ENCODE measurements at regions not wholly inside any gene's neighbourhood (a gene's known extent, or its start where the extent isn't known, plus 50 kb on each side); places are given as distances from the start of the nearest gene placed in this dataset.
A peak's percentile ranks its signal among the peaks of the same experiment; 100 is the strongest.

DNA sequence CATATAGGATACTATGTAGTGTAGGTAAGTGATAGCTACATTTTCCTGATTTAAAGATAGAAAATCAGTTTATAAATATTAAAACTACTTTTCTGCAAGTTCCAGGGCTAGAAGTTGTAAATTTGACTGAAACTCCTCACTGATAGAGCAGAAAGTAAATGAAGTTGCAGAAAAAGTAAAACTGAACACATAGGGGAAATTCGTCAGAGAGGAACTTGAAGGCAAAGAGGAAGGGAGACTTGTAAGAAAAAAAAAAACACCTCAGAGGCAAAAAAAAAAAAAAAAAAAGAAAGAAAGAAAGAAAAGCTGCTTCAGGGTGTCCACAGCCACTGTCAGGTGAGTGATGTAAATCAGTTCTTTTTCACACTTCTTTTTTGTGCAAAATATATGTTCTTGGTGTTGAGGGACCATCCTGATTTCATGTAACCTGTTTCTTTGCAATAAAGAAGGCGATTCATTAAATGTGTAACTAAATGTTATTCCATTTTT, 336.2 kb upstream of the ZNF462 start:
- DNase-seq (ENCODE audit: low spot score) = no peak

DNA sequence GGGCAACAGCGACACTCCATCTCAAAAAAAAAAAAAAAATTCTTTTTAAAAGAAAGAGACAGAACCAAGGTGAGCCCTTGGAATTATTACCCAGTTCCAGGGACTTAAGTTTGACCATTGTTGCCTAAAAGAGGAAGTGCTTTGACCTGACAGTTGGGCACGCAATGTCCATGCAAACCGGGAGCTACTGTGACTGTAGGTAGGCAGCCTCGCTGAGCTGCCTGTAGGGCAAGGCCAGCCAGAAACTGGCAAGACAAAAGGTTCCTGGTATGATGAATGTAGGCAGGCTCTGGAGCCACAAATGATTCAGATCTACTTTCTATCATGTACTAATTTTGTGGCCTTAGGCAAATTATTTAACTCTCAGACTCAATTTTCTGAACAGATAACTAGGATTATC, 334.8 kb upstream of the ZNF462 start:
- no peak for DNase-seq (ENCODE audit: low spot score)

DNA sequence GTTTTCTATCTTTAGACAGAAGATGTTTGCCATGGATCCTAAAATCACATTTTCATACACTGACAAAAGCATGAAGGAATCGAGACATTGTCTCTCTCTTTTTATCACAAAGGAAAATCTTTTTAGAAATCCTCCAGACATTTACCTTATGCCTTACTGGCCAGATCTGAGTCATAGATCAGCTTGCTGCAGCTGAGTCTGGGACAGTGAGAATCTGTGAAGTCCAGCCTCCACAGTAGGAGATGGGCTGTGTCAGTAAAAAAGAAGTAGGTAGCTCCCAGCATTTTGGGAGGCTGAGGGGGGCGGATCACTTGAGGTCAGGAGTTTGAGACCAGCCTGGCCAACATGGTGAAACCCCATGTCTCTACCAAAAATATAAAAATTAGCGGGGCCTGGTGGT, 333.4 kb upstream of the ZNF462 start:
- no peak for DNase-seq (ENCODE audit: low spot score)

- no peak for DNase-seq (ENCODE audit: low spot score)
These were observed 331.5 kb upstream of the ZNF462 start for GRCh38 chr9:106531491-106531890.

- DNase-seq (ENCODE audit: low spot score) = no peak
These were observed 330.5 kb upstream of the ZNF462 start for GRCh38 chr9:106532306-106533015.

GRCh38 chr9:106534800-106535199, 328.2 kb upstream of the ZNF462 start:
- no peak for DNase-seq (ENCODE audit: low spot score)

DNA sequence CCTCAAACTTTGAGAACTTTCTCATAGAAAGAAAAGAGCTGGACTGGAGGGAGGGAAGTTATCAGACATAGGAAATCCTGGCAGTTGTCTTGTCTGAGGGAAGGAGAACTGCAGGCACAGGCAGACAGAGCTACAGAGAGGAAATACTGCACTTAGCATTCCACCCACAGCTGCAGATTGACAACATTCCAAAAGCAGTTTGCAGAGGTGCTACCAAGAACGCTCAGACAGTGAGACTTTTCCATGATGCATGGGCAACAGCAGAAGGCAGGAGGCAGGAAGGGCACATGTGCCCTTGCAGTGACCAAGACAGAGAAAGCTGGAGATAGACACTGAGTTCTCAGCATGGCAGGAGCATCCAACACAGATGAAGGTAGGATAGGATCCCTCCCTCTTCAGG, 327.5 kb upstream of the ZNF462 start:
- DNase-seq (ENCODE audit: low spot score) = no peak

DNA sequence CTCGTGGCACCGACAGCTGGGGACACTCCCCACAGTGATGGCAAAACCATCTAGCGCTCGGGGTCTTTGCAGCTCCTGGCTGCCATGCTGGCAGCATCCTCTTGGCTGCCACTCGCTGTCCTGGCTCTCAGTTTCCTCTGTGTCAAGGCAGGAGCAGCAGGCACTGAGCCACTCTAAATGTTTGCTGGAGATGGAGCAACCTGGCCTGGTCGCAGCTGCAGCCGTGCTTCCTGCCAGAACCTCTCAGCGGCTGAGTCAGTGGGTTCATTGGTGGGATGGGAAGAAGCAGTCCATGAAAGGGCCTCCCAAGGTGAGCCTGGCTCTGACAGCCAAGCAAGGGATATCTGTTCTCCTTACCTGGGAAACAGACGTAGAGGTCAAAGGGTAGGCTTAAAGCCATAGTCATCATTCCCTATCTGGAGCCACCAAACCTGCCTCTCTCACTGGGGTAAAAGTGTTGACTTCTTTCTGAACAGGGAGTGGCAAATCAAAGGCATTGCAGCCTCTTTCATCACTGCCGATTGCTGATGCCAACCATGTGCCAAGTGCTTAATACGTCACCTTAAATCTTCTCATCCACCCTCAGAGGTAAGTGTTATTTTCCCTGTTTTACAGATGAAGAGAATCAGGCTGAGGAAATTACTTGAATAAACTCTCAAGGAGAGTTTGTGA, 304.8 kb upstream of the ZNF462 start:
- no peak for DNase-seq (ENCODE audit: low spot score)

GRCh38 chr9:106560540-106560939, 302.4 kb upstream of the ZNF462 start:
- DNase-seq (ENCODE audit: low spot score) = no peak

GRCh38 chr9:106575823-106576222, 287.1 kb upstream of the ZNF462 start:
- no peak for DNase-seq (ENCODE audit: low spot score)

DNA sequence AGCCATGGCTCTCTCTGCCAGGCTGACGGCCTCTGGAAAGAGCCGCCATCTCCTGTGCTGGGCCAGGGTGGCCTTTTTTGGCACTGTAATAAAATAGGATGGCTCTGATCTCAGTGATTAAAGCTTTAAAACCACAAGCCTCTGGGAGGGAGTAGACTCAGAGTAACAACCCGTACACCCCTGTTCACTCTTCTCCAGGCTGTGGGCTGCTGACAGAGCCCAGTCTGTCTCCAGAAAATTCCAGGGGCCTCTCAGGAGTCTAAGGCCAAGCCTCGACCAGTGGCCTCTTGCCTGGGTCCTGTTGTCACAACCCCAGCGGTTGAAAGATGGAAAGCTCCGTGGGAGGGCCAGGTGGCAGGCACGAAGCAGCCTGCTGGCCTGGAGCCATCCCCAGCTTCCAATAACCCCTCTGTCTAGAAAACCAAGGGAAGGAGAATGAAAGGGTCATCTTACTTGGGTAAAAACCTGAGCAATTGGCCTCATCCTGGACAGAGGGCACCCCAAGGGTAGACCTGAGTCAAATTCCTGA, 286.7 kb upstream of the ZNF462 start:
- no peak for DNase-seq (ENCODE audit: low spot score)

GRCh38 chr9:106577121-106577520, 285.8 kb upstream of the ZNF462 start:
- DNase-seq (ENCODE audit: low spot score) = no peak

DNA sequence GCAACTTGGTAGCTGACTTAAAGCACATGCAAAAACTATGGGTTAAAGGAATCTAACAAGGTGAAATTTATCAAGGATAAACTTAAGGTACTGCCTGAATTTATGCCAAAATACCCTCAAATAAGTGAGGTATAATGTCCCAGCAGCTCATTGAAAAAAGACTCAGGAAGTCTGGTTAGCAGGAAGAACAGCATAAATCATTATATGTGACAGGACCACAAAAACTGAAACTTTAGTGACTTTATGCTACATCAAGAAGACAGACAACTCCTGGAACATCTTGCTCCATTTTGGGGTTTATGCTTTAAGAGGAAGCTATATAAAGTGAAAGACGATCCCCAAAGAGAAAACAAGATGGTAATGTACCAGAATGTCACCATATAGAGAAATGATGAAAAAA, 282.4 kb upstream of the ZNF462 start:
- no peak for DNase-seq (ENCODE audit: low spot score)

GRCh38 chr9:106581973-106582372, 281.0 kb upstream of the ZNF462 start:
- DNase-seq (ENCODE audit: low spot score) = no peak

- DNase-seq (ENCODE audit: low spot score) = peak; percentile 57
These were observed 279.2 kb upstream of the ZNF462 start for GRCh38 chr9:106583751-106584150.

DNA sequence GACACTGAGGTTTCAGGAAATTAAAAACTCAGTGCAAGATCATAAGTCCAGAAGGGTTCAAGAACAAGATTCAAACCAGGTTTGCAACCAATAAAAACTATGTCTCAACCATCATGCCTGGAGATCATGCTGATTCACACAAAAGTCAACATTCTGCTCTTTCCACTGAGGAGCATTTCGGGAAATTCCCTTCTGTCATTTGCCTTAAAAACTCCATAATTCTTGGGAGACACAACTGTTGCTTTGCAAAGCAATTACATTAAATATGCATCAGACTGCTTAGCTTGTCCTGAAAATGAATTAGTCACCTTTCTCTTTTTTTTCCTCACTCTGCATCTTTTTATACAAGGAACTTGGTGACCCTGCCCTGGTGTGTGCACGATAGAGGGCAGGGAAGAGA, 275.9 kb upstream of the ZNF462 start:
- no peak for DNase-seq (ENCODE audit: low spot score)

- no peak for DNase-seq (ENCODE audit: low spot score)
These were observed 274.3 kb upstream of the ZNF462 start for GRCh38 chr9:106588626-106589025.

GRCh38 chr9:106590759-106591505, 272.0 kb upstream of the ZNF462 start:
- no peak for DNase-seq (ENCODE audit: low spot score)

- DNase-seq (ENCODE audit: low spot score) = no peak
These were observed 269.8 kb upstream of the ZNF462 start for GRCh38 chr9:106593201-106593600.

DNA sequence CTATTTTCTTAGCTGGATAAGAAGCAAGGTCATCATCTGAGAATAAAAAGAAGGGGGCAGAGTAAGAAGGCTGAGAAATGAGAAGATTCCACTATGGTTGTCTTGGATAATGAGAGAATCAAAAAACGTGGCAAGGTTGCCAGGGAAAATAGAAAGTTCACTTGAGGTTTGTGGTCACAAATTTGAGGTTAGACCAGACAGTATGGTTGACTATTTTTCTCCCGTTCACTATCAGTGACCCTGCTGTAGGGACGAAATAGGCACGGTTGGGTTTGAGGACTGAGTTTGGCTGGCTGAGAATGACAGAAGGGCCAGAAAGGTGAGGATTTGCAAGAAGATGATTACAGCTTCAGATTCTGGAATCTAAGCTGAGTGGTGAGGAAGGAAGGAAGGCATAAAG, 266.0 kb upstream of the ZNF462 start:
- DNase-seq (ENCODE audit: low spot score) = no peak

GRCh38 chr9:106600955-106601560, 261.9 kb upstream of the ZNF462 start:
- DNase-seq (ENCODE audit: low spot score) = no peak

DNA sequence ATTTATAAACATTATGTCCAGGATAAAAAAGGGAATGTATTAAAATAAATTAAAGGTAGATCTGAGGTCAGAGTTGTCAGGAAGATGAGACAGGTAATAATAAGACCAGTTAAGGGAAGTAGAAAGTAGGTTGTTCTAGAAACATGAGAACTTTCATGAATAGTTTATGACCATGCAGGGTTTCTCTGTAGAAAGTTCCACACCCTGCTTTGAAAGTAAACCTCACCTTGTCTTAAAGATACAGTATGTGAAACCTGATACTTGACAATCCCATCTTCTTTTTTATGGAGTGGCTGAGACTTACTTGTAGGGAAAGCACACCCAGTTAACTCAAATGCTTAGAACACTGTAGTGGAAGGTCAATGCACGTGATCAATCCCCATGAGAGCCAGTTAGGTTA, 260.6 kb upstream of the ZNF462 start:
- no peak for DNase-seq (ENCODE audit: low spot score)

All from ureter (tissue), 1 donor.